Mesendoderm (in vitro differentiated cells): ENCODE measurements at regions not wholly inside any gene's neighbourhood (a gene's known extent, or its start where the extent isn't known, plus 50 kb on each side); places are given as distances from the start of the nearest gene placed in this dataset.

Source experiments
- DNase-seq: peaks from one replicate; pipeline ENCODE4 v3.0.0; 2013
- H2AK5ac ChIP-seq: 2 replicates; pipeline ENCODE4 v1.6.1; 2013; ENCODE audit warnings: low read length, inconsistent platforms
- H2BK120ac ChIP-seq: 2 replicates; pipeline ENCODE4 v1.6.1; 2013; ENCODE audit warnings: low read depth, mild to moderate bottlenecking, low read length, moderate library complexity, mixed read lengths
- H2BK15ac ChIP-seq: replicated peaks from 2 replicates; pipeline ENCODE4 v1.6.1; 2013; ENCODE audit warnings: low read depth, mild to moderate bottlenecking, moderate library complexity
- H2BK5ac ChIP-seq: 2 replicates; pipeline ENCODE4 v1.6.1; 2013; ENCODE audit warnings: low read length, inconsistent platforms
- H3K18ac ChIP-seq: 2 replicates; pipeline ENCODE4 v1.6.1; 2013; ENCODE audit warnings: mild to moderate bottlenecking, low read length, mixed read lengths
- H3K23ac ChIP-seq: one replicate; pipeline ENCODE4 v1.6.1; 2013; ENCODE audit warnings: low read length
- H3K27ac ChIP-seq: 2 replicates; pipeline ENCODE4 v1.5.1; 2013; ENCODE audit warnings: low read depth, mild to moderate bottlenecking, inconsistent platforms, low read length, moderate library complexity
- H3K27me3 ChIP-seq: 2 replicates; pipeline ENCODE4 v1.6.1; 2013; ENCODE audit warnings: low read length, control low read depth, mild to moderate bottlenecking, inconsistent platforms; ENCODE audit not compliant: insufficient read depth, poor library complexity
- H3K36me3 ChIP-seq: 2 replicates; pipeline ENCODE4 v1.6.1; 2013; ENCODE audit warnings: low read length, inconsistent platforms; ENCODE audit not compliant: control insufficient read depth, insufficient read depth
- H3K4ac ChIP-seq: one replicate; pipeline ENCODE4 v1.6.1; 2013; ENCODE audit warnings: low read depth, mild to moderate bottlenecking, low read length, moderate library complexity
- H3K4me1 ChIP-seq: 2 replicates; pipeline ENCODE4 v1.6.1; 2013; ENCODE audit warnings: low read depth, low read length, inconsistent platforms; ENCODE audit not compliant: control insufficient read depth
- H3K4me2 ChIP-seq: 2 replicates; pipeline ENCODE4 v1.6.1; 2013; ENCODE audit warnings: low read length
- H3K4me3 ChIP-seq: 2 replicates; pipeline ENCODE4 v1.5.1; 2013; ENCODE audit warnings: mild to moderate bottlenecking, low read length
- H3K56ac ChIP-seq: one replicate; pipeline ENCODE4 v1.6.1; 2013; ENCODE audit warnings: low read length
- H3K79me1 ChIP-seq: 2 replicates; pipeline ENCODE4 v1.6.1; 2013; ENCODE audit warnings: low read length, inconsistent platforms
- H3K79me2 ChIP-seq: 2 replicates; pipeline ENCODE4 v1.6.1; 2013; ENCODE audit warnings: mild to moderate bottlenecking, low read length; ENCODE audit not compliant: control insufficient read depth, insufficient read depth
- H3K9ac ChIP-seq: 2 replicates; pipeline ENCODE4 v1.6.1; 2013; ENCODE audit warnings: low read length, inconsistent platforms
- H4K5ac ChIP-seq: one replicate; pipeline ENCODE4 v1.6.1; 2013; ENCODE audit warnings: low read length
- H4K8ac ChIP-seq: one replicate; pipeline ENCODE4 v1.6.1; 2013; ENCODE audit warnings: low read depth, mild to moderate bottlenecking, control low read depth, low read length, moderate library complexity
- WGBS: extraction: QIAGEN DNeasy Blood & Tissue Kit; methylation state at CpG from one replicate; pipeline ENCODE4 v1.1.7; 2013; ENCODE audit warnings: low lambda C conversion rate, missing lambda C conversion rate; ENCODE audit not compliant: insufficient coverage; ENCODE audit errors: extremely low coverage; 5-methylcytosine and 5-hydroxymethylcytosine counted together

DNA sequence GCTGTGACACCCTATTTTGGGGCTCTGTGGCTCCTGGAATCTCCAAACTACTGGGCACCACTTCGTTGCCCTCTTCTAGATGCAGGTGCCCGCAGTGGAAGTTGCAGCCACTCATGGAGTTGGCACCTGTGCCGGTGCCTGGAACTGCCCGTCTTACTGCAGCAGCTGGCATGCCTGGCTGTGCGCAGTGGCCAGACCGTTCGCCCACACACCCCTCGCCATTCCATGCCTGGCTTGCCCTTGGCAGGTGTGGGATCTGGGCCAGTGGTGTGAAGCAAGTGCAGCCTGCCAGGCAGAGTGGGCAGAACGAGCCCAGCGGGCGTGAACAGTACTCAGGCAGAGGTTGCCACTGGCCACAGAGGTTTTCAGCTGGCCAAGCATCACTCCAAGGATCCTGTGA is 1286.7 kb downstream of the ROBO1 start:
- H2BK15ac ChIP-seq: no peak overlapping the region

DNA sequence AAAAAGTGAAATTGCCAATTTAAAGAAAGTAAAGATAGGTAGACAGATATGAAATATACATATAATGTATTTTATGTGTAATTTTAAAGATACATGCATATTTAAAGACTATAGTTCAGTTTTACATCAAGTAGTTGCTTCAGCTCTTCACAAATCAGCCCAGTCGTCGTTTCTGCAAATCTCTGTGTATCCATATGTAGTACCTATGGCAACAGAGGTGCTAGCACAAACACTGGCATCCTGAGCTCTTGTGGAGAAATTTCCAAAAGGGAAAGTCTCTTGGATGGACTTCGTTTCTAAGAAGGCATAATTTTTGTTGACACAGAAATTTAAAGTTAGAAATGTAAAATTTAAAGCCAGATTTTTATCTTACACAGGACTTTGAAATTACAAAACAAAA is 1284.7 kb downstream of the ROBO1 start:
- Histone ChIP-seq H3K4me2 (no peak overlapping the region), H4K5ac (no peak overlapping the region), H3K79me1 (no peaks in the 10 kb centered on the region), H2BK120ac (no peak overlapping the region), H3K56ac (no peak overlapping the region), H3K4ac (no peak overlapping the region), H3K36me3 (no peaks in the 10 kb centered on the region), H3K4me3 (no peak overlapping the region), H2BK15ac (no peak overlapping the region), H3K4me1 (no peaks in the 10 kb centered on the region), H4K8ac (no peak overlapping the region), H2BK5ac (no peak overlapping the region), H3K79me2 (no peaks in the 10 kb centered on the region), H3K9ac (no peak overlapping the region), H3K27me3 (no peaks in the 10 kb centered on the region), H2AK5ac (no peak overlapping the region), H3K27ac (no peak overlapping the region), H3K18ac (no peak overlapping the region), H3K23ac (no peak overlapping the region)
- peak; percentile 71 for DNase-seq
- no CpG with 5 or more reads among the region's 3 CpGs for WGBS

More for the DNA sequence above, 1286.7 kb downstream of the ROBO1 start:
- Histone ChIP-seq H2AK5ac (no peak overlapping the region), H3K79me2 (no peaks in the 10 kb centered on the region), H3K4me1 (no peaks in the 10 kb centered on the region), H3K36me3 (no peaks in the 10 kb centered on the region), H3K27ac (no peak overlapping the region), H3K18ac (no peak overlapping the region), H3K23ac (no peak overlapping the region), H3K4ac (no peak overlapping the region), H2BK5ac (no peak overlapping the region), H3K9ac (no peak overlapping the region), H3K4me3 (no peak overlapping the region), H3K4me2 (no peak overlapping the region), H3K27me3 (no peaks in the 10 kb centered on the region), H4K8ac (no peak overlapping the region), H3K79me1 (no peaks in the 10 kb centered on the region), H3K56ac (no peak overlapping the region), H4K5ac (no peak overlapping the region), H2BK120ac (no peak overlapping the region)
- WGBS: no CpG with 5 or more reads among the region's 11 CpGs
- no peak for DNase-seq

GRCh38 chr3:78494851-78495250 is 1272.9 kb downstream of the ROBO1 start:
- Histone ChIP-seq H3K4me1 (no peaks in the 10 kb centered on the region), H3K27me3 (no peaks in the 10 kb centered on the region)

DNA sequence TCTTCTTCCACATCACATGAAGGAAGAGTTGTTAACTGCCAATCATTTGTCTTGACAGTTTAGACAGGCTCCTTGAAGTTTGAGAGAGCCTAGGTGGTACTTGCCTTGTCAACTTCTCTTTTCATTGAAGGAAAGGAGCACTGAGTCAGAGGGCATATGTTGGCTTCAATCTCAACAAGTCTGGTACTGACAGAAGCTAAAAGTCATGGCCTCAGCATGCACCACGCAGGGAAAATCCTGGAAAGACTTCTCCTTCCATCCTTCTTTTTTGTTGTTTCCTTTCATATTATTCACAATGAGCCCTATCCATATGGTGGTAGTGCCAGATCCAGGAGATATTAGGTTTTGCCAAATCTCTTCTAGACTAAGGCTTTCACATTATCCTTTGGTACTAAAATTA is 1272.5 kb downstream of the ROBO1 start:
- Histone ChIP-seq H2BK120ac (no peak overlapping the region), H3K4me2 (no peak overlapping the region), H2BK15ac (no peak overlapping the region), H3K27me3 (no peaks in the 10 kb centered on the region), H3K36me3 (no peaks in the 10 kb centered on the region), H3K79me1 (no peaks in the 10 kb centered on the region), H2BK5ac (no peak overlapping the region), H3K18ac (no peak overlapping the region), H2AK5ac (no peak overlapping the region), H4K5ac (no peak overlapping the region), H3K4ac (no peak overlapping the region), H3K23ac (no peak overlapping the region), H3K4me1 (no peaks in the 10 kb centered on the region), H4K8ac (no peak overlapping the region), H3K56ac (no peak overlapping the region), H3K79me2 (no peaks in the 10 kb centered on the region), H3K9ac (no peak overlapping the region), H3K4me3 (no peak overlapping the region), H3K27ac (no peak overlapping the region)
- DNase-seq: no peak
- no CpG with 5 or more reads among the region's 1 CpG for WGBS

More at GRCh38 chr3:78494851-78495250, 1272.9 kb downstream of the ROBO1 start:
- Histone ChIP-seq H3K4me2 (no peak overlapping the region), H3K27ac (no peak overlapping the region), H3K4ac (no peak overlapping the region), H3K9ac (no peak overlapping the region), H2AK5ac (no peak overlapping the region), H3K79me2 (no peaks in the 10 kb centered on the region), H3K23ac (no peak overlapping the region), H4K8ac (no peak overlapping the region), H3K56ac (no peak overlapping the region), H2BK120ac (no peak overlapping the region), H3K79me1 (no peaks in the 10 kb centered on the region), H3K4me3 (no peak overlapping the region), H2BK5ac (no peak overlapping the region), H4K5ac (no peak overlapping the region), H2BK15ac (no peak overlapping the region), H3K18ac (no peak overlapping the region), H3K36me3 (no peaks in the 10 kb centered on the region)
- no peak for DNase-seq
- WGBS: no CpG with 5 or more reads among the region's 3 CpGs

DNA sequence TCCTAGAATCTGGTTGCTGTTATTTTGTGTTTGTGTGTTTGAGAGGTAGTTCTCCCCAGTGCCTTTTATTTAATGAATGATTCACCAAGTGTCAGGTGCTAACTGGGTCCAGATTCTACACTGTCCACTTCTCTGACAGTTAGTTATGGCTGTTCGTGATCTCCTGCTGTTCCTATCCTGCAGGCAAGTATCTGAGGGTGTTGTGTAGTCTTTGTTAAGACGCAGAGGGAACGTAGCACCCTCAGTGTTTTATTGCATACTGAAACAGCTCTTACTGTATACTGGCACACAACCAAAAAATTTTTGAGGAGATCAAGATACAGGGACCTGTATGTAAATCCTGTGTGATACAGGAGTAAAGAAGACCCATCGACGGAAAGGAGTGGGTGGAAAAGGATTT is 1271.3 kb downstream of the ROBO1 start:
- Histone ChIP-seq H2BK15ac (no peak overlapping the region), H3K4me2 (no peak overlapping the region), H3K27me3 (no peaks in the 10 kb centered on the region), H3K36me3 (no peaks in the 10 kb centered on the region), H3K23ac (no peak overlapping the region), H3K27ac (no peak overlapping the region), H3K79me1 (no peaks in the 10 kb centered on the region), H3K18ac (no peak overlapping the region), H3K4ac (no peak overlapping the region), H2BK120ac (no peak overlapping the region), H3K79me2 (no peaks in the 10 kb centered on the region), H3K9ac (no peak overlapping the region), H3K4me1 (no peaks in the 10 kb centered on the region), H2AK5ac (no peak overlapping the region), H2BK5ac (no peak overlapping the region), H3K4me3 (no peak overlapping the region), H3K56ac (no peak overlapping the region), H4K5ac (no peak overlapping the region), H4K8ac (no peak overlapping the region)
- DNase-seq: no peak
- WGBS: no CpG with 5 or more reads among the region's 5 CpGs

DNA sequence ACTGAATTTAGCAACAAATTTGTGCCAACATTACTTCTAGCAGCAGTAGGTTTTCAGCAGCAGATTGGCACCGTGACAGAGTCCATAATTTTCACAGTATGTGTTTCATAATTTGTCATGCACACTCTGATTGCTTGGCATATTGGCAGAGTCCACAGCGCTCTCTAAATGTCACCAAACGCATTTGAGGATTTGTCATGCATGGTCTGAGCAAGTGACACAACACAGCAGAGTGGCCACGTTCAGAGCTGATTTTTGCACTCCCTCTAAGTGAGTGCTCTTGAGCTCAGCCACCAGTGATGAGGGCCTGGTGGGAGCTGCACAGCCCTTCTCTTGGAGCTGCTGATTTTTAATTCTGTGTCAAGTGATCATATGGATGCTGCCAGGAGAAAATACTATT is 1270.8 kb downstream of the ROBO1 start:
- Histone ChIP-seq H2BK120ac (no peak overlapping the region), H3K4me1 (no peaks in the 10 kb centered on the region)
- no CpG with 5 or more reads among the region's 4 CpGs for whole genome bisulfite sequencing

More for the DNA sequence above, 1270.8 kb downstream of the ROBO1 start:
- Histone ChIP-seq H3K4me3 (no peak overlapping the region), H4K8ac (no peak overlapping the region), H3K79me1 (no peaks in the 10 kb centered on the region), H3K79me2 (no peaks in the 10 kb centered on the region), H3K4ac (no peak overlapping the region), H3K18ac (no peak overlapping the region), H3K27ac (no peak overlapping the region), H2BK15ac (no peak overlapping the region), H3K4me2 (no peak overlapping the region), H3K23ac (no peak overlapping the region), H3K36me3 (no peaks in the 10 kb centered on the region), H3K9ac (no peak overlapping the region), H4K5ac (no peak overlapping the region), H3K27me3 (no peaks in the 10 kb centered on the region), H2AK5ac (no peak overlapping the region), H2BK5ac (no peak overlapping the region), H3K56ac (no peak overlapping the region)
- no peak for DNase-seq
